COLO829 (cell line): ENCODE measurements at regions not wholly inside any gene's neighbourhood (a gene's known extent, or its start where the extent isn't known, plus 50 kb on each side); places are given as distances from the start of the nearest gene placed in this dataset.

ENCODE experiments used
- DNase-seq: peaks from one replicate; pipeline ENCODE4 v3.0.0; 2012; ENCODE audit warnings: low spot score

- DNase-seq, result peak; percentile 40
Observed at GRCh38 chr1:168918860-168919741, 187.4 kb upstream of the ATP1B1 start.

- peak; percentile 14 for DNase-seq
Observed at GRCh38 chr1:168920456-168921094, 185.9 kb upstream of the ATP1B1 start.

GRCh38 chr1:168921629-168922028 is 184.9 kb upstream of the ATP1B1 start:
- DNase-seq, result no peak

- no peak for DNase-seq
Observed at GRCh38 chr1:168923521-168924136, 182.9 kb upstream of the ATP1B1 start.

- no peak for DNase-seq
Observed at GRCh38 chr1:168924976-168925375, 181.5 kb upstream of the ATP1B1 start.

GRCh38 chr1:168926236-168926635 is 180.3 kb upstream of the ATP1B1 start:
- DNase-seq, result no peak

- peak; percentile 75 for DNase-seq
Observed at GRCh38 chr1:168932539-168932938, 174.0 kb upstream of the ATP1B1 start.

- no peak for DNase-seq
Observed at GRCh38 chr1:168933141-168933805, 173.2 kb upstream of the ATP1B1 start.

GRCh38 chr1:168939110-168939946 is 167.2 kb upstream of the ATP1B1 start:
- DNase-seq, result no peak

GRCh38 chr1:168939947-168940223 is 166.6 kb upstream of the ATP1B1 start:
- DNase-seq, result no peak

GRCh38 chr1:168941640-168942039 is 164.8 kb upstream of the ATP1B1 start:
- DNase-seq, result no peak

GRCh38 chr1:168942165-168942564 is 164.3 kb upstream of the ATP1B1 start:
- no peak for DNase-seq

- no peak for DNase-seq
Observed at GRCh38 chr1:168945870-168946269, 160.6 kb upstream of the ATP1B1 start.

- DNase-seq, result no peak
Observed at GRCh38 chr1:168947041-168947440, 159.4 kb upstream of the ATP1B1 start.

GRCh38 chr1:168949672-168950071 is 156.8 kb upstream of the ATP1B1 start:
- no peak for DNase-seq

GRCh38 chr1:168957818-168958217 is 148.7 kb upstream of the ATP1B1 start:
- no peak for DNase-seq

GRCh38 chr1:168958562-168959289 is 147.8 kb upstream of the ATP1B1 start:
- no peak for DNase-seq

- DNase-seq, result no peak
Observed at GRCh38 chr1:168959382-168959781, 147.1 kb upstream of the ATP1B1 start.

GRCh38 chr1:168960114-168960513 is 146.4 kb upstream of the ATP1B1 start:
- no peak for DNase-seq

- peak; percentile 29 for DNase-seq
Observed at GRCh38 chr1:168960595-168960994, 145.9 kb upstream of the ATP1B1 start.

- DNase-seq, result no peak
Observed at GRCh38 chr1:168963601-168964000, 142.9 kb upstream of the ATP1B1 start.
